ENCODE measurements at regions not wholly inside any gene's neighbourhood (a gene's known extent, or its start where the extent isn't known, plus 50 kb on each side); places are given as distances from the start of the nearest gene placed in this dataset.
"Not testable (repeated sequence)": the region's sequence is repeated elsewhere in the genome, so short reads cannot be mapped to it uniquely, and the experiment has no call there.

DNA sequence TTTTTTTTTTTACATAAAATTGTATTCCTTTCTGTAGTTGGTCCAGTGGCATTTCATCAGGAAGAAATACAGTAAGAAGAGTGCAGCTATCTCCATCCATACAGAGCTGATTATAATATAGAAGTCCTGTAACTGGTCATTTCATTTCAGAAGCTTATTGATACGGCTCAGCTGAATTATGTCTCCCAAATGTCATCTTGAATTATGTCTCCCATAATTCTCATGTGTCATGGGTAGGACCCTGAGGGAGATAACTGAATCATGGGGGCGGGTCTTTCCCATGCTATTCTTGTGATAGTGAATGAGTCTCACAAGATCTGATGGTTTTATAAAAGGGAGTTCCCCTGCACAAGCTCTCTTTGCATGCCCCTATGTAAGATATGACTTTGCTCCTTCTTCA, 492.9 kb downstream of the CHSY3 start (continued):
- TF ChIP-seq DLX4 (CRISPR knock-in tag; IDR thresholded peaks at IDR 0.05) (no peak), ZNF551 (CRISPR knock-in tag; IDR thresholded peaks at IDR 0.05) (no peak), ZFP30 (CRISPR knock-in tag; IDR thresholded peaks at IDR 0.05; ENCODE audit: borderline replicate concordance) (no peak), RAD51 (IDR thresholded peaks at IDR 0.05; ENCODE audit: borderline replicate concordance, low read depth) (no peak), XRCC5 (IDR thresholded peaks at IDR 0.05; ENCODE audit: low read depth, low read length) (no peak), PREB (CRISPR knock-in tag; IDR thresholded peaks at IDR 0.05) (no peak)

GRCh38 chr5:130391727-130392264, 487.5 kb downstream of the CHSY3 start:
- CTCF ChIA-PET (ENCODE audit: low intra/inter-chr PET ratio); H3K27me3 ChIP-seq (ENCODE audit: control insufficient read depth in 2 of 2, insufficient read depth in 2 of 2, low read length in 2 of 2); BruUV-seq (replicated peaks); DNase-seq (ENCODE audit: extremely low read depth in 1 of 4, low spot score in 3 of 4); in situ Hi-C loops (cut with MboI); H3K9me1 ChIP-seq (ENCODE audit: control insufficient read depth, insufficient read depth, low read length); intact Hi-C loops (cut with micrococcal nuclease); H3K9ac ChIP-seq (ENCODE audit: insufficient read depth in 1 of 2, low read depth in 2 of 2, low read length in 2 of 2); H3K36me3 ChIP-seq (ENCODE audit: control insufficient read depth, insufficient read depth, low read length); FAIRE-seq; H4K20me1 ChIP-seq (replicated peaks; ENCODE audit: control insufficient read depth, insufficient read depth, low read length); H3K4me2 ChIP-seq (ENCODE audit: insufficient read depth, low read length); H3K9me3 ChIP-seq (replicated peaks; ENCODE audit: control insufficient read depth, insufficient read depth, low read depth, low read length); H3K27ac ChIP-seq (ENCODE audit: extremely low read depth, low read depth, low read length); H3K4me3 ChIP-seq; H2AFZ ChIP-seq (ENCODE audit: low read depth, low read length); H3K4me1 ChIP-seq (replicated peaks in 1 of 2; ENCODE audit: control insufficient read depth in 2 of 2, insufficient read depth in 2 of 2, low read length in 2 of 2); H3K79me2 ChIP-seq (ENCODE audit: control insufficient read depth, insufficient read depth, low read length); ATAC-seq: not testable (repeated sequence)
- POLR2A ChIA-PET, result interaction anchor here (0.6 kb wide), 1 partner anchor 12 kb away, joined by 3 read pairs; no protein-coding TSS in a partner anchor
- WGBS (ENCODE audit: insufficient coverage, low coverage, missing lambda C conversion rate), result 3% methylated on average over 3 of the region's 3 CpGs
